ENCODE measurements at regions not wholly inside any gene's neighbourhood (a gene's known extent, or its start where the extent isn't known, plus 50 kb on each side); places are given as distances from the start of the nearest gene placed in this dataset.

- TF ChIP-seq REST (IDR thresholded peaks at IDR 0.05; ENCODE audit: low read depth) (no peak), YY1 (IDR thresholded peaks at IDR 0.05; ENCODE audit: extremely low read depth, insufficient replicate concordance, low read depth, low read length) (no peak)
- TF ChIP-seq, protein P1, sequence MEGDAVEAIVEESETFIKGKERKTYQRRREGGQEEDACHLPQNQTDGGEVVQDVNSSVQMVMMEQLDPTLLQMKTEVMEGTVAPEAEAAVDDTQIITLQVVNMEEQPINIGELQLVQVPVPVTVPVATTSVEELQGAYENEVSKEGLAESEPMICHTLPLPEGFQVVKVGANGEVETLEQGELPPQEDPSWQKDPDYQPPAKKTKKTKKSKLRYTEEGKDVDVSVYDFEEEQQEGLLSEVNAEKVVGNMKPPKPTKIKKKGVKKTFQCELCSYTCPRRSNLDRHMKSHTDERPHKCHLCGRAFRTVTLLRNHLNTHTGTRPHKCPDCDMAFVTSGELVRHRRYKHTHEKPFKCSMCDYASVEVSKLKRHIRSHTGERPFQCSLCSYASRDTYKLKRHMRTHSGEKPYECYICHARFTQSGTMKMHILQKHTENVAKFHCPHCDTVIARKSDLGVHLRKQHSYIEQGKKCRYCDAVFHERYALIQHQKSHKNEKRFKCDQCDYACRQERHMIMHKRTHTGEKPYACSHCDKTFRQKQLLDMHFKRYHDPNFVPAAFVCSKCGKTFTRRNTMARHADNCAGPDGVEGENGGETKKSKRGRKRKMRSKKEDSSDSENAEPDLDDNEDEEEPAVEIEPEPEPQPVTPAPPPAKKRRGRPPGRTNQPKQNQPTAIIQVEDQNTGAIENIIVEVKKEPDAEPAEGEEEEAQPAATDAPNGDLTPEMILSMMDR (IDR thresholded peaks at IDR 0.05 in 2 of 3, conservative IDR thresholded peaks at IDR 0.05 in 1 of 3; ENCODE audit: borderline replicate concordance in 1 of 3, insufficient read depth in 1 of 3, low read depth in 2 of 3, low read length in 2 of 3), result no peak
Measured at GRCh38 chr4:96063639-96064038, 223.7 kb downstream of the PDHA2 start (continued).

GRCh38 chr4:96073461-96073860 is 233.6 kb downstream of the PDHA2 start:
- no peak overlapping the region for H3K27ac ChIP-seq (ENCODE audit: low read depth, low read length)
- no peaks in the 10 kb centered on the region for H3K36me3 ChIP-seq (ENCODE audit: control insufficient read depth in 1 of 2, insufficient read depth in 2 of 2, low read length in 2 of 2)
- no peaks in the 10 kb centered on the region for H4K20me1 ChIP-seq (ENCODE audit: insufficient read depth)
- BruUV-seq (replicated peaks), result no TSS peak
- H3K4me2 ChIP-seq (ENCODE audit: low read length), result no peak overlapping the region
- no peaks in the 10 kb centered on the region for H3K79me2 ChIP-seq (ENCODE audit: insufficient read depth, low read length)
- ChIA-PET RAD21 (ENCODE audit: low non-redundant PET in 1 of 2, low total read pairs in 2 of 2, uncharacterized antibody in 2 of 2, unreplicated experiment in 2 of 2) (no interaction called here), CTCF (no interaction called here), POLR2A (no interaction called here)
- ATAC-seq (no peak), DNase-seq (ENCODE audit: low read depth, low spot score) (no peak)
- no peak overlapping the region for H3K4me3 ChIP-seq (replicated peaks in 1 of 2; ENCODE audit: low read depth in 1 of 2, low read length in 2 of 2)
- H3K9ac ChIP-seq (ENCODE audit: low read length), result no peak overlapping the region
- no peaks in the 10 kb centered on the region for H3K9me2 ChIP-seq (ENCODE audit: insufficient read depth)
- H3K9me3 ChIP-seq (ENCODE audit: control insufficient read depth in 1 of 2, insufficient read depth in 1 of 2, low read depth in 1 of 2, low read length in 2 of 2), result no peaks in the 10 kb centered on the region
- intact Hi-C loops (cut with micrococcal nuclease), result no loop called here
- no peaks in the 10 kb centered on the region for H3K27me3 ChIP-seq (ENCODE audit: insufficient read depth, low read length)
- no peak overlapping the region for H2AFZ ChIP-seq (ENCODE audit: low read depth, low read length, poor library complexity, severe bottlenecking)
- H3K4me1 ChIP-seq (ENCODE audit: control insufficient read depth in 1 of 2, insufficient read depth in 2 of 2, low read length in 2 of 2), result no peaks in the 10 kb centered on the region
- TF ChIP-seq RAD21 (IDR thresholded peaks at IDR 0.05; ENCODE audit: low read depth), result no peak
- no peak for TF ChIP-seq SRF (IDR thresholded peaks at IDR 0.05; ENCODE audit: low read depth)
- TF ChIP-seq TCF7L2 (IDR thresholded peaks at IDR 0.05; ENCODE audit: borderline replicate concordance, extremely low read depth, insufficient read depth, insufficient read length), result no peak
- TF ChIP-seq FOSL1 (IDR thresholded peaks at IDR 0.05; ENCODE audit: low read depth), result no peak
- TF ChIP-seq REST (IDR thresholded peaks at IDR 0.05; ENCODE audit: low read depth), result no peak
- TF ChIP-seq ATF3 (IDR thresholded peaks at IDR 0.05), result no peak
- no peak for TF ChIP-seq EGR1 (IDR thresholded peaks at IDR 0.05; ENCODE audit: low read depth)
- no peak for TF ChIP-seq ZNF274 (IDR thresholded peaks at IDR 0.05; ENCODE audit: low read depth, low read length)
- TF ChIP-seq, protein P1 (IDR thresholded peaks at IDR 0.05 in 2 of 3, conservative IDR thresholded peaks at IDR 0.05 in 1 of 3; ENCODE audit: borderline replicate concordance in 1 of 3, insufficient read depth in 1 of 3, low read depth in 2 of 3, low read length in 2 of 3), result no peak
- TF ChIP-seq SP1 (IDR thresholded peaks at IDR 0.05; ENCODE audit: low read depth), result no peak
- TF ChIP-seq JUND (IDR thresholded peaks at IDR 0.05), result no peak
